Skin epidermis (tissue), 12 donors: ENCODE measurements at regions not wholly inside any gene's neighbourhood (a gene's known extent, or its start where the extent isn't known, plus 50 kb on each side); places are given as distances from the start of the nearest gene placed in this dataset.
A peak's percentile ranks its signal among the peaks of the same experiment; 100 is the strongest.

Experiments used
- H3K27ac ChIP-seq, 21 experiments: fragments of 200-600 bp; sonication (generic) in 11 of 21; one replicate each; pipeline ENCODE4 v1.5.0; 2020; ENCODE audit warnings: mild to moderate bottlenecking in 3 of 21, inconsistent platforms in 2 of 21, moderate library complexity in 2 of 21
- H3K4me3 ChIP-seq, 7 experiments: fragments of 200-600 bp; sonication (generic) in 2 of 7; one replicate each; pipeline ENCODE4 v1.5.0; 2020; ENCODE audit warnings: inconsistent platforms in 2 of 7, mild to moderate bottlenecking in 2 of 7, moderate library complexity in 1 of 7

DNA sequence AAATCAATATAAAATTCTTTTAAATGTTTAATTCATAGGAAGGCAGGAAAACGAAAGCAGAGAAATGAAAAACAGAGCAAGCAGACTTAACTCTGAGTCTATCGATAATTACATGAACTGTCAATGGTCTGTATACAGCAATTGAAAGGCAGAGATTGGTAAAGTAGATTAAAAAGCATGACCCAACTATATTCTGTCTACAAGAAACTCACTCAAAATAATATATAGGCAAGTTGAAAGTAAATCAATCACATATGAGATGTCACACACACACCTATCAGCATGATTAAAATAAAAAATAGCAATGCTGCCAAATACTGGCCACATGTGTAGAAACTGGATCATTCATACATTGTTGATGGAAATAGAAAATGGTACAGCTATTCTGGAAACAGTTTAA is 136.4 kb upstream of the CYP1B1 start:
- Histone ChIP-seq H3K4me3 (no peak overlapping the region), H3K27ac (no peak overlapping the region)

DNA sequence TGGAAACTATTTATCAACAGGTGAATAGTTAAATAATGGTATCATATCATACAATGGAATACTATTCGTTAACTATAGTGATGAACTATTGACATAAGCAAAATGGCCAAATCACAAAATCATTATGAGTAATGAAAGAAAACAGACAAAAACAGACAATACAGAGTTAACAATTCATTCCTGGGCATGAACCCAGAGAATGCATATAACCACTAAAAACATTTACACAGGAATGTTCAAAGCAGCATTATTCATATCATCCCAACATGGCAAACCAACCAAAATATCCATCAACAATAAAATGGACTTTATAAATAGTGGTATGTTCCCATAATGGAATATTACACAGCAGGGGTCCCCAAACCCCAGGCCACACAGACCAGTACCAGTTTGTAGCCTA is 131.2 kb upstream of the CYP1B1 start:
- no peak overlapping the region for H3K4me3 ChIP-seq
- no peak overlapping the region for H3K27ac ChIP-seq

DNA sequence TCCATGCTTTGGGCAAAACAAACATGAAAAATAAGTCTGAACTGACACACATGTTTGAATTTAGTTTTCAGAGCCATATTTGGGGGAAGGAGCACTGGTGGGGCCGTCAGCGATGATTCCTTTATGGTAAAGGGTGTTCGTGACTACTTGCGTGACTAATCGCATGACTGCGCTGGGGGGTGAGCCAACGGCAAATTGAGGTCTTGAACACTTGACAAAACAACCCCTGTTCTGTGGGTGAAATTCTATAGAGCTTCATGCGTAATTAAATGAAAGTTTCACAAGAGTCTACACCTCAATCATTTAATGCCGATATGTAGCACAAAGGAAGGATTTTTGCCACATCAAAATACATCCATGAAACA is 127.5 kb upstream of the CYP1B1 start:
- no peak overlapping the region for H3K27ac ChIP-seq

DNA sequence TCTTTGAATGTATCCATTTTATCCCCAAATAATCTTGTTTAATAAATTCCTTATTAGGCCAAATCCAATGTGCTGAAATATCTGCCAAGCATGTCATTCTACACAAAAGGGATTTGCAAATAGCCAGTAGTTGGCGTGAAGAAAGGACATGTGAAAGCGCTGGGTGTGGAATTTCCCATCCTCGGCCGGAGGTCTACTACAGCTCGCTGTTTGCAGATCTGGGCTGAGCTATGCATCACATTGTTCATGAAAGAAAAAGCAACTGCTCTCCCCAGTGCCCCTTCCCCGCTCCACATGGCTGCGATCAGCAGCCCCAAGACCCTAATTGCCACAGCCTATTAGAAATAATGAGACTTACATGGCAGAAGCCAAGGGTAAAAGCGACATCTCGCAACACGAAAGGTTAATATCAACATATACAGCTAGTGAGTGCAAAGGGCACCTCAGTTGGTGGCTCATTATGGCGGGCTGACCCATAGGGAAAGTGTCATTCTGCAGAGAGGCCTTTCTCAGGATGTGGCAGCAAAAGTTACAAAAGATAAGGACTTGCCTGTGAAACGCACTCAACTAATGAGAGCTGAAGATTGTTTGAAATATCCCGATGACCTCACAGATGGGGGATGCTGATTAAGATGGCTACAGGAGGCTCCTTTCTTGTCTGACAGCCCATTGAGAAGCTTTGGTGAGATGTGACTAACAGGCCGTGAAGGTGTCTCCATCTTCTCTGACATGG is 126.9 kb upstream of the CYP1B1 start:
- no peak overlapping the region for H3K27ac ChIP-seq
- H3K4me3 ChIP-seq = no peak overlapping the region

More for the DNA sequence above, 127.5 kb upstream of the CYP1B1 start:
- no peak overlapping the region for H3K4me3 ChIP-seq

DNA sequence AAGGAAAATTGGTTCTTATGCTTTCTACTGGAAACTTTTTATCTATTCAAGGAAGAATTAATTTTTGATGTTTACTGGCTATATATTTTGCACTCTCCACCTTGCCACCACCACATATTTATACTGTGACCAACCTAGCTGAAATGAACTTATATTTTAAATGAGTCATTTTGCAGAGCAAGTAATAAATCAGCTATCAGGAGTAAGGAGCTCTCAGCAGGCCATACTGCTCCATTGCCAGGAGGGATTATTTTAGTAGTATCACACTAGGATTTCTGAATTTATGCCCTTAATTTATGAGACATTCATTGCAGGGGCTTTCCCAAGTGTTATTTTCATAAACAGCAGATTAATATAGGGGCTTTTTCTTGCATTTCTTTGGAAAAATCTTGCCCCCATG is 125.8 kb upstream of the CYP1B1 start:
- H3K4me3 ChIP-seq = no peak overlapping the region
- H3K27ac ChIP-seq = no peak overlapping the region

DNA sequence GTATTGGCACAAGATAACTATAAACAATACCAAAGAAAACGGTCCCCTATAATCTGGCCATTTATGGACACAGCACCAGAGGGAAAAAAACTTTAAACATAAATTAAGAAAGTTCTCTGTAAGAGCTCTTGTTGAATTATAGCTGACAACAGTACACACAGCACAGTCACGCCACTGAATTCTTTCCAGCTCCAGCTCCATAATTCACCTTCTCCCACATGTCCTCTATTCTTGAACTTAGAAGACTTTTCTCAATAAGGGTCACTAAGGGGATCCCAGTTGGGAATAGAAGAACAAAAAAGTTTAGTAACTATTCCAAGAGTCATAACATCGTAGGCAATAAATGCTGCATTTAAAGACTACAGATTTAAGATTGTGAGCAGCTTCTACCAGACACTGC is 124.6 kb upstream of the CYP1B1 start:
- Histone ChIP-seq H3K27ac (no peak overlapping the region), H3K4me3 (no peak overlapping the region)

DNA sequence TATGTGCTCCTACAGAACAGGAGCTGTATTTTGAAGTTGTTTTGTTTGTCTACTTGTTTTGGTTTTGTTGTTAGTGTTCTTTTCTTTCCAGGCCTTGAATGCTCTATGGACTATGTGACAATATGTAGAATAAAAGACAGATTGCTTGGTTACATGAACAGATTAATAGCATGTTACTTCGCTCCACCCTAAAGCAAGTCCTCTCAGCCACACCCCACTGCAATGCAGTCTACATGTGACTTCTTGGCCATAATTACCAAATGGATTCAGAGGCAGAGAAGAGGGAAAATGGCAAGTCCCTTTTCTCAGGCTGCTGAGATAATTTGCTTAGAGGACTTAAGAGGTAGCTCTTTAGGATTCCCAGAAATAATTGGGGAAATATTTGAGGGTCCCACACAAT is 123.2 kb upstream of the CYP1B1 start:
- Histone ChIP-seq H3K4me3 (no peak overlapping the region), H3K27ac (no peak overlapping the region)

DNA sequence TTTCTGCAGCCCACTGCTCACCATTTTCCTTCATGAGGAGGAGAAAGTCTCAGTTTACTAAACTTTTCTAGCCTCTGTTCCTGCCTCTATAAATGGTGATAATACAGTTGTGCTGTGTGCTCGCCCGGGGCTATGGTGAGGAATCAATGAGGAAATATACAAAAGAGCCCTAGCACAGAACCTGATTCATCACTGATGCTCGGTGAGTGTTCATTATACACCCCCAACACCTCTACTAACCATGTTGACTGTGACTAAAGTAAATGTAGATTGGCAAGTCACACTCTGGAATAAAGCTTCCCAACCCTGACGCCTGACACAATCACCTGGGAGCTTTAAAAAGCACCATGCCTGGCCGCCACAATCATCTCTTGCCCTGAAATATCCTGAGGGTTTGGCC is 118.8 kb upstream of the CYP1B1 start:
- H3K27ac ChIP-seq = no peak overlapping the region

DNA sequence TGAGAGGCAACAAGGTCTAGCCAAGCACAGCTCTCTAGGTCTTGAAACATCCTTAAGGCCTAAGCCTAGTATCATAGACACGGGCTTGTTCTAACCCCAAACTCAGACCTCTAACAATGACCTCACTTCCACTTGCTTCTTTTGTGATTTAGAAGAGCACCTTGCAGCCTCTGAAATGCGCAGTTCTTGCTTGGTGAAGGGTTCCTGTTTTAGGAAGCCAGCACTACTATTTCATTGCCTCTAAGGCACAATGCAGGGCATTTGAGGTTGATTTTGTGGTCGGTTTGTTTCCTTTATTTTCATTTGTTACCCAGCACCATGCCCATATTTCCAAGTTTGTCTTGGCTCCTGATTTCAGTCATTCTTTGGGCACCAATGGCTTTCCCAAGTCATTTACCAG is 117.0 kb upstream of the CYP1B1 start:
- no peak overlapping the region for H3K4me3 ChIP-seq
- H3K27ac ChIP-seq = no peak overlapping the region

More for the DNA sequence above, 118.8 kb upstream of the CYP1B1 start:
- no peak overlapping the region for H3K4me3 ChIP-seq

DNA sequence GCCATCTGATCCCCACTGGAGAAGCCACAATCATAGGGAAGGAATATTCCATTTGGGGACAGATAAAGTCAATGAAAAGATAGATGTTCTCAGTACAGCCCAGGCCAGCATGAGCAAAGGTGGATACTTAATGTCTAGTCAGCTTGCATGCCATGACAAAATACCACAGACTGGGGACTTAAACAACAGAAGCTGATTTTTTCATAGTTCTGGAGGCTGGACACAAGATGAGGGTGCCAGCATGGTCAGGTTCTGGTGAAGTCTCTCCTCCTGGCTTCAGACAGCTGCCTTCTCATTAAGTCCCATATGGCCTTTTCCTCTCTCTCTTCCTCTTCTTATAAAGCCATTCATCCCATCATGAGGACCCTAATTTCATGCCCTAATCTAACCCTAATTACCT is 116.1 kb upstream of the CYP1B1 start:
- Histone ChIP-seq H3K4me3 (no peak overlapping the region), H3K27ac (no peak overlapping the region)

DNA sequence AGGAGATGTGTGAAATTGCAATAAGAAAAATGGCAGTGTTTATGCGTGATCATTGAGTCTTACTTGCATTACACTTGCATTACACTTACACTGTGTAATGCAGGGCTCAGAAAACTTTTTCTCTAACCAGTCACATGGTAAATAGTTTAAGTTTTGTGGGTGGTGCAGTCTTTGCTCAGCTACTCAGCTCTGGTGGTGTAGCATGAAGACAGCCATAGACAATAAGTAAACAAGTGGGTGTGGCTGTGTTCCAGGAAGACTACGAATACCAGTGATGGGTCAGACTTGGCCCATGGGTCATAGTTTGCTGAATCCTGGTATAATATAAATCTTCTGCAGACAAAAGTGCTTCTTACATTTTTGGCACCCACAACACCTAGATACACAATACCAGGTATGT is 115.6 kb upstream of the CYP1B1 start:
- Histone ChIP-seq H3K4me3 (no peak overlapping the region), H3K27ac (no peak overlapping the region)

DNA sequence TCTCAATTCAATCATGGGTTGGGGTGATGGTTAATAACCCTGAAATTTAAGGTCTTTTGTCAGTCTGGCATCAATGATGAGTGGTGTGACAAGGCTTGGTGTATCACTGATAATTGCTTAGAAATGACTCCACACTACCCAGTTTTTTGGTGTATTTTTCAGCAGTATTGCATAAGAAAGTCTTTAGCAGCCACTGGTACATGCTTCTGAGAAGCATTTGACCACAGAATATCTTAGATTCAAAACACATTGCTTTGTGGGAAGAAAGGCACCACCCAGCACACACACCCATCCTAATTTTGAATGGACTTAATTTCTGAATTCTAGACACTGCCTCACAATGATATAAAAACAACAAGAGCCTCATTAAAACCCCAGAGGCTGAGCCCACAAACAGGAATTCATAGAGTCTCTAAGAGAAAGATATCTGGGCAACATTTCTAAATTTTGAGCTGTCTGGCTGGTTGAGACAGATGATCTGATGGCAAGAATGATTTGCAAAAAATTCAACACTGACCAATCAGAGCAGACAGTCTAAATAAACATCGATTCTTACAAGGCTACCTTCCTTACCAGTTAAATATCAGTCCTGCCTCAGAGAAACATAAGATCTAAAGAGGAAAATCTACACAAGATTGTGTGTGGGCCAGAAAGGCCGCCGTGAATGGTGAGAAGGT is 114.7 kb upstream of the CYP1B1 start:
- H3K4me3 ChIP-seq = no peak overlapping the region
- H3K27ac ChIP-seq = peak overlapping the region in 7 of 21 experiments; percentile 16 to 62 (median 49)

DNA sequence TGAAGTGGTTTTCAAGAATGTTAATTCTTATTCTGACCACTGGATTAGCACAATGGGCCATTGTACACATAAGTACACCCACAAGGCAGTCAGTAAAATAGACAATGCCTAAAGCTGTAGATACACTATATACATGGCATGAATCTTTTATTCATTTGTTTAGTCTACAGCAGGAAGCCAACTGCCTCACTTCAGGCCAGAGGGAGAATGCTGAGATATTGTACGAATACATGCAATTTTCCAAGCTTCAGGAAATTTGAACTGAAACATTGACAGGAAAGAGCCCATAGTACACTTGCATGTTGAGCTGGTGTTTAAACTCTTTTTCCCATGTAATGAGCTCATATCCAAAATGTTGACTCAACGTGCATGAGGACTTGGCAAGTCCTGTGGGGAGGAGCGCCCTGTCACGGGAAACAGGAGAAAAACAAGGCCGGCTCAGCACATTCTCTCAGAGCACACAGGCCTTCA is 111.6 kb upstream of the CYP1B1 start:
- Histone ChIP-seq H3K27ac (peak overlapping the region in 9 of 21 experiments; percentile 8 to 75 (median 27)), H3K4me3 (no peak overlapping the region)

DNA sequence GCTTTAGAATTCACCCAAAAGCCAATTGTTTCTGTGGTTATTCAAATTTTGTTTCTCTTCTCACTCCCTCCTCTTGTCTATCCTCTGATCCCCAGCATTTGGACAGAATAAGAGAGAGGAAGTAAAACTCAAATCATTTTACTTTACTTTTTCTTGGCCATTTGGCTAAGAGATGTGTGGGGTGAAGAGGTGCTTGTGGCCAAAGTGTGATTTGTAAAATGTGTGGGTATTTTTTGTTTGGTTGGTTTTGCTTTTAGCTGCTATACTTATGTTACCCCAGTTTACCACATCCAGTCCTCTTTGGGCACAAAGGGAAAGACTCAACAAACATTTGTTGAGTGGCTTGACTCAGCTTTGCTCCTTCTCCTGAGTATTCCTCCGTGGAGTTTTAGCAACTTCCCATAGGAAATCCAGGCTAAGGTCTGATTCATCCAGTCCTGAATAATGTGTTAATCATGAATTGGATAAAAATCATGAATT is 109.1 kb upstream of the CYP1B1 start:
- Histone ChIP-seq H3K27ac (peak overlapping the region in 3 of 21 experiments; percentile 2 to 54 (median 3)), H3K4me3 (no peak overlapping the region)

DNA sequence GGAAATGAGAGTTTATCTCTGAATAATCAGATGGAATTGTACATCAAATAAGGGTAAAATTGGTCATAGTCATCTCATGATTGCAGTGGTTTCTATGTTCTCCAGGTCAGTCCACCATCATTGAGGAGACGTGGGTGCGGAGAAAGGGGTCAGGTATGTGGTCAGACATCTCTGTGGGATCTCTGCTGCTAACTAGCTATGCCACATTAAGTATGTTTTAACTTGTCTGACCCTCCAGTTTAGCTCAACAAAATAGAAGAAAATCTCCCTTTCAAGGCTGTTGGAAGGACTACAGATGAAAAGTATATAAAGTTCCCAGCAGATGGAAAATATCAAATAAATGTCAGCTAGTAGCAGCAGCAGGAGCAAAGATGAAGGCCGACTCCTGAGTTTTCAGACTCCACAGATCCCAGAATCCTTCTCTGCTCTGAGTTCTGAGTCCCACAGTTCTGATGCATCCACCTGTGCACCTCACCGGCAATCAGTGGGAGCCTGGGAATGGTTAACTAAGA is 106.6 kb upstream of the CYP1B1 start:
- Histone ChIP-seq H3K4me3 (no peak overlapping the region), H3K27ac (no peak overlapping the region)

DNA sequence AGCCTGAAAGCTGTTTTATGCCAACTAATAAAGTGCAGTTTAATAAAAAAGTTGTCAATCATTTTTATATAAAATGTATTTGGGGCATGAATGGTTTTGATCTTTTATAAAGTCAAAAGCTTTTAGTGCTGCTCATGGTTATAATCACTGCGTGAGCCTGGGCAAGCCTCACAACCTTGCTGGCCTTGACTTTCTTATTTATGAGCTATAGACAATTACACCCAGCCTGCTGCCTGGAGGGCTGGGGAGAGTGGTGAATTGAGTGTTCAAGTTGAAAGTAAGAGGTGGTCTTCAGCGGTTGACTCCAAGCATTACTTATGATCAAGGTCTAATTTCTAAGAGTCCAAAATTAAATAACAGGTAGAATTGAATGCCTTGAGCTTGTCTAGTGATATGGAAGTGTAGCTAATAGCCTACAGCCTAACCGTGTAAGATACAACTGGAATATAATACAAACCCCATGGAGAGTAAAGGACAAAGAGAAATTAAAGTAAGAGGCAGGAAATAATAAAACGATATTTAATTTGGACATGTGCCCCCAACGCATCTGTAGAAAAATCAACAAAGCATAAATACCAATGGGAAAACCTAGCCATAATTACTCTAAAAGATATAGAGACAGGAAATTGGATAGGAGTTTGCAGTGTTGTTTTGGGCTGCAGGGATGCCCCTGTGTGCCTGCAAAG is 106.0 kb upstream of the CYP1B1 start:
- H3K27ac ChIP-seq = no peak overlapping the region

DNA sequence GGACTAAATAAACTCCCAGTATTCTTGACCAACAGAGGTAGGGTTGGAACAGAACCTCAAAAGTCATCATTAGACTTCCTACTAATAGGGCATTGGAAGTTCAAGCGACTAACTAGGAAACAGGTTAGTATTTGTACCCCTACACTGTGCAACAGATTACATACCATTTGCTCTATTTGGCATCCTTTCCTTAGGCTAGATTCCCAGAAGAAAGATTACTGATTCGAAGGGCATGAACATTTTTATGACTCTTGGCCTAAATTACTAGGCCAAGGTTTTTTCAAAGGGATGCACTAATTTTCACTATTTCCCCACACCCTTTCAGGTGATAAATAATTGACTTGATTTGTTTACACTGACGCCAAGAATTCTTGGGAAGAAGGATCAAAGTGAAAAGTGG is 104.8 kb upstream of the CYP1B1 start:
- H3K4me3 ChIP-seq = no peak overlapping the region
- no peak overlapping the region for H3K27ac ChIP-seq

More for the DNA sequence above, 106.0 kb upstream of the CYP1B1 start:
- no peak overlapping the region for H3K4me3 ChIP-seq

DNA sequence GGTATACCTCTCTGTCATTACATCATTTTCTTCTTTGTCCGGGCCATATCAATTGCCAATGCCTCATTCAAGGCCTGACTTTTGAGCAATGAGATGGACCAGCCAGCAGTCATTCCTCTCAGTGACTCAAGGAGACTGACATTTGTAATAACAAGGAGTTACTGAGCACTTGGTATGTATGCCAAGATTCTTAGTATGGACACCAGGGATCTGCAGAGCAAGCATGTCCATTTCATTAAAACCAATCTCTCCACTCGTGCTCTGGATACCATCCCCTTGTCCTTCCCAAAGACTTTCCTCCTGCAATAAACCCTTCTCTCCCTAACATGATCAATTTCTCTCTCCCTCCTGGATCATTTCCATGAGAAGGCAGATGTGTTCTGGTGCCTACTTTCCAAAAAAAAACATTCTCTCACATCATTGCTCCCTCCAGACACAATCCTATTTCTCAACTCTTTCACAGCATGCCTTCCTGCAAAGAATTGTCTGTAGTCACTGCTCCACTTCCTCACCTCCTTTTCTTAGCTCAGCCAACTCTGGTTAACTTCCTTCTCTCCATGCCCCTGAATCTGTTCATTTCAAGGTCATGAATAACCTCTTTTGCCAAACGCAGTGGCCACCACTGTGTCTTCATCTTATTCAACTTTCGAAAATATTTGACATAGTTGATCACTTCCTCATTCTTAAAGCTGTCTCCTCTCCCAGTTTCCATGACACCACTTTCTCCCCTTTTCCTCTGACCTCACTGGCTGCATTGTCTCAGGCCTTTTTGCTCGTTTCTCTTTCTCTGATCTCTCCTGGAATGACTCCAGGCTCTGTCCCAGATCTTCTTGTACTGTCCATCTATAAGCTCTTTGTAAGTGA is 102.8 kb upstream of the CYP1B1 start:
- peak overlapping the region in 12 of 21 experiments; percentile 1 to 61 (median 28) for H3K27ac ChIP-seq

DNA sequence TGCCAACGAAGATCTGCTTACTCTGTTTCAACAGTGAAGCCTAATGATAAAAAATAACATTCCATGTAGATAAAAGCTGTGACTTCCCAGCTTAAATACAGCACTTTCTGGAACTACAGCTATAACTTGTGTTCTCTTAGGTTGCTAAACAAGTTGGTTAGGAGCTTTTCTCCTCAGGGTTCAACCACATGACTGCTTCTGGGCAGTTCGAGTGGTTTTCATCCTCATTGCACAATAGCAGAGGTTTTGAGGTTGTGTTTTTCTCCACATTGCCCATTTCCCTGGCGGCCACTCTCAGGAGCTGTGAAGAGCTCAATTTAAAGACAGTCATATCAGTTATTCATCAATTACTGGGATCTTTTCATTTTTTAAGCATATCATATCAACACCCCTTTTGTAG is 102.2 kb upstream of the CYP1B1 start:
- Histone ChIP-seq H3K27ac (peak overlapping the region in 7 of 21 experiments; percentile 1 to 55 (median 30)), H3K4me3 (no peak overlapping the region)

More for the DNA sequence above, 102.8 kb upstream of the CYP1B1 start:
- no peak overlapping the region for H3K4me3 ChIP-seq
